ENCODE measurements at regions not wholly inside any gene's neighbourhood (a gene's known extent, or its start where the extent isn't known, plus 50 kb on each side); places are given as distances from the start of the nearest gene placed in this dataset.
"Not testable (repeated sequence)": the region's sequence is repeated elsewhere in the genome, so short reads cannot be mapped to it uniquely, and the experiment has no call there.

GRCh38 chr5:108481355-108481931 lies 99.5 kb upstream of the FBXL17 start:
- peak; percentile 59 for DNase-seq (ENCODE audit: low read depth)
- peak; percentile 54 for TF ChIP-seq CTCF (conservative IDR thresholded peaks at IDR 0.05; ENCODE audit: low read depth, low read length)
- no peak overlapping the region for H3K4me3 ChIP-seq (ENCODE audit: low read depth, low read length)

GRCh38 chr5:108472237-108472636 lies 90.3 kb upstream of the FBXL17 start:
- no peak for TF ChIP-seq CTCF (conservative IDR thresholded peaks at IDR 0.05; ENCODE audit: low read depth, low read length)
- DNase-seq (ENCODE audit: low read depth), result peak; percentile 21
- H3K4me3 ChIP-seq (ENCODE audit: low read depth, low read length), result no peak overlapping the region

GRCh38 chr5:108467563-108467962 lies 85.7 kb upstream of the FBXL17 start:
- no peak for DNase-seq (ENCODE audit: low read depth)
- no peak for TF ChIP-seq CTCF (conservative IDR thresholded peaks at IDR 0.05; ENCODE audit: low read depth, low read length)
- H3K4me3 ChIP-seq (ENCODE audit: low read depth, low read length), result no peak overlapping the region

GRCh38 chr5:108461628-108462367 lies 79.9 kb upstream of the FBXL17 start:
- peak; percentile 83 for DNase-seq (ENCODE audit: low read depth)

GRCh38 chr5:108459769-108460168 lies 77.9 kb upstream of the FBXL17 start:
- TF ChIP-seq CTCF (conservative IDR thresholded peaks at IDR 0.05; ENCODE audit: low read depth, low read length), result no peak
- no peak overlapping the region for H3K4me3 ChIP-seq (ENCODE audit: low read depth, low read length)
- DNase-seq (ENCODE audit: low read depth), result no peak

More at GRCh38 chr5:108461628-108462367, 79.9 kb upstream of the FBXL17 start:
- no peak overlapping the region for H3K4me3 ChIP-seq (ENCODE audit: low read depth, low read length)
- TF ChIP-seq CTCF (conservative IDR thresholded peaks at IDR 0.05; ENCODE audit: low read depth, low read length), result no peak

- no peak for TF ChIP-seq CTCF (conservative IDR thresholded peaks at IDR 0.05; ENCODE audit: low read depth, low read length)
- no peak overlapping the region for H3K4me3 ChIP-seq (ENCODE audit: low read depth, low read length)
- DNase-seq (ENCODE audit: low read depth), result peak; percentile 15
Observed at GRCh38 chr5:108451269-108451668, 69.4 kb upstream of the FBXL17 start.

GRCh38 chr5:108444130-108444529 lies 62.2 kb upstream of the FBXL17 start:
- not testable (repeated sequence) for DNase-seq (ENCODE audit: low read depth); H3K4me3 ChIP-seq (ENCODE audit: low read depth, low read length)

- H3K4me3 ChIP-seq (ENCODE audit: low read depth, low read length); DNase-seq (ENCODE audit: low read depth): not testable (repeated sequence)
Observed at GRCh38 chr5:108442063-108442651, 60.3 kb upstream of the FBXL17 start.

Measured in choroid plexus epithelial cell (primary cell).